Spleen (tissue), 11 donors: ENCODE measurements at regions not wholly inside any gene's neighbourhood (a gene's known extent, or its start where the extent isn't known, plus 50 kb on each side); places are given as distances from the start of the nearest gene placed in this dataset.

ENCODE experiments used
- DNase-seq: peaks from one replicate; pipeline ENCODE4 v3.0.0-alpha.2; 2020
- H3K27ac ChIP-seq, 8 donors: fragments of 200-600 bp; sonication (generic) in 7 of 8; 1 replicate in 4 of 8; 2 replicates in 4 of 8; pipeline versions ENCODE4 v1.5.0 to v1.8.0; 2016 to 2021; ENCODE audit warnings: inconsistent platforms in 4 of 8, mild to moderate bottlenecking in 4 of 8, moderate library complexity in 1 of 8
- H3K27me3 ChIP-seq, 7 donors: fragments of 200-600 bp; sonication (generic) in 6 of 7; replicated peaks in 1 of 7; 1 replicate in 4 of 7; 2 replicates in 3 of 7; pipeline versions ENCODE4 v1.5.0 to v1.8.0; 2016 to 2021; ENCODE audit warnings: inconsistent platforms in 3 of 7, mild to moderate bottlenecking in 1 of 7
- H3K36me3 ChIP-seq, 6 donors: fragments of 200-600 bp; sonication (generic) in 5 of 6; 1 replicate in 4 of 6; 2 replicates in 2 of 6; pipeline versions ENCODE4 v1.5.0 to v1.8.0; 2016 to 2021; ENCODE audit warnings: inconsistent platforms in 2 of 6
- H3K4me1 ChIP-seq, 6 donors: fragments of 200-600 bp; sonication (generic) in 5 of 6; 1 replicate in 3 of 6; 2 replicates in 3 of 6; pipeline versions ENCODE4 v1.5.0 to v1.8.0; 2016 to 2021; ENCODE audit warnings: inconsistent platforms in 3 of 6
- H3K4me3 ChIP-seq, 8 donors: fragments of 200-600 bp; sonication (generic) in 7 of 8; 1 replicate in 4 of 8; 2 replicates in 4 of 8; pipeline versions ENCODE4 v1.5.0 to v1.8.0; 2016 to 2021; ENCODE audit warnings: inconsistent platforms in 4 of 8, mild to moderate bottlenecking in 4 of 8, moderate library complexity in 2 of 8
- H3K9me3 ChIP-seq, 8 donors: fragments of 200-600 bp; sonication (generic) in 7 of 8; 1 replicate in 4 of 8; 2 replicates in 4 of 8; pipeline versions ENCODE4 v1.5.0 to v1.8.0; 2016 to 2021; ENCODE audit warnings: inconsistent platforms in 4 of 8
- POLR2A ChIP-seq, 3 donors: fragments of 450-650 bp; IDR thresholded peaks; one replicate each; pipeline ENCODE4 v1.5.1; 2017; ENCODE audit warnings: antibody characterized with exemption in 3 of 3, mild to moderate bottlenecking in 1 of 3
- POLR2AphosphoS5 ChIP-seq, 3 donors: sonication (generic); formaldehyde crosslinking; IDR thresholded peaks; one replicate each; pipeline ENCODE4 v1.5.1; 2017; ENCODE audit warnings: antibody characterized with exemption in 3 of 3
- WGBS, 5 donors: extraction: QIAGEN DNeasy Blood & Tissue Kit in 3 of 5; methylation state at CpG; one replicate each; pipeline versions ENCODE4 v1.1.5 to v1.1.7; 2013 to 2018; 5-methylcytosine and 5-hydroxymethylcytosine counted together
- intact Hi-C: fragments of 100-400 bp; cut with DNase I; formaldehyde crosslinking; loops from one replicate; pipeline ENCODE4 v1.15.0; 2023; ENCODE audit warnings: low total_unique reads
- TF ChIP-seq, protein P1 (sequence below), 11 experiments: fragments of 200-600 bp in 7 of 11; fragments of 450-650 bp in 4 of 11; sonication (generic) in 4 of 11; IDR thresholded peaks in 8 of 11; conservative IDR thresholded peaks in 3 of 11; 1 replicate in 7 of 11; 2 replicates in 4 of 11; pipeline versions ENCODE4 v1.4.0 to v1.8.0; 2016 to 2021; ENCODE audit warnings: antibody characterized with exemption in 11 of 11, inconsistent platforms in 4 of 11, mild to moderate bottlenecking in 1 of 11
- donor health status: healthy with polysubstance abuse.
- donor health status: DM: no; HTN: no; CAD: no; lungs with moderate emphysema.
- donor health status: DM: no; HTN: no; CAD: no.
- donor health status: Bipolar disorder and iron deficiency.
- donor health status: healthy.
- donor health status: DM: no; HTN: no; CAD: no.
- donor health status: DM: yes; HTN: yes; CAD: no.

- Histone ChIP-seq H3K4me1 (peaks cover 0 to 21% (median 0%) of the 10 kb centered on the region in 6 donors), H3K9me3 (no peaks in the 10 kb centered on the region), H3K27ac (no peak overlapping the region), H3K36me3 (no peaks in the 10 kb centered on the region), H3K4me3 (no peak overlapping the region), H3K27me3 (no peaks in the 10 kb centered on the region)
- WGBS, 5 donors, result 42 to 71% (median 58%) methylated on average over 2 of the region's 2 CpGs
- DNase-seq, result no peak
- TF ChIP-seq POLR2AphosphoS5 (IDR thresholded peaks at IDR 0.05) (no peak), POLR2A (IDR thresholded peaks at IDR 0.05) (no peak)
- intact Hi-C loops, result no loop called here
These were observed 139.7 kb downstream of the CD47 start for GRCh38 chr3:107951126-107951525.

GRCh38 chr3:107950417-107950816, 140.4 kb downstream of the CD47 start:
- TF ChIP-seq POLR2A (IDR thresholded peaks at IDR 0.05), result no peak
- TF ChIP-seq, protein P1, sequence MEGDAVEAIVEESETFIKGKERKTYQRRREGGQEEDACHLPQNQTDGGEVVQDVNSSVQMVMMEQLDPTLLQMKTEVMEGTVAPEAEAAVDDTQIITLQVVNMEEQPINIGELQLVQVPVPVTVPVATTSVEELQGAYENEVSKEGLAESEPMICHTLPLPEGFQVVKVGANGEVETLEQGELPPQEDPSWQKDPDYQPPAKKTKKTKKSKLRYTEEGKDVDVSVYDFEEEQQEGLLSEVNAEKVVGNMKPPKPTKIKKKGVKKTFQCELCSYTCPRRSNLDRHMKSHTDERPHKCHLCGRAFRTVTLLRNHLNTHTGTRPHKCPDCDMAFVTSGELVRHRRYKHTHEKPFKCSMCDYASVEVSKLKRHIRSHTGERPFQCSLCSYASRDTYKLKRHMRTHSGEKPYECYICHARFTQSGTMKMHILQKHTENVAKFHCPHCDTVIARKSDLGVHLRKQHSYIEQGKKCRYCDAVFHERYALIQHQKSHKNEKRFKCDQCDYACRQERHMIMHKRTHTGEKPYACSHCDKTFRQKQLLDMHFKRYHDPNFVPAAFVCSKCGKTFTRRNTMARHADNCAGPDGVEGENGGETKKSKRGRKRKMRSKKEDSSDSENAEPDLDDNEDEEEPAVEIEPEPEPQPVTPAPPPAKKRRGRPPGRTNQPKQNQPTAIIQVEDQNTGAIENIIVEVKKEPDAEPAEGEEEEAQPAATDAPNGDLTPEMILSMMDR (IDR thresholded peaks at IDR 0.05 in 8 of 11, conservative IDR thresholded peaks at IDR 0.05 in 3 of 11), result no peak
- Histone ChIP-seq H3K9me3 (no peaks in the 10 kb centered on the region), H3K27ac (no peak overlapping the region), H3K27me3 (no peaks in the 10 kb centered on the region), H3K4me1 (peaks cover 0 to 21% (median 0%) of the 10 kb centered on the region in 6 donors), H3K4me3 (no peak overlapping the region), H3K36me3 (no peaks in the 10 kb centered on the region)
- WGBS, 5 donors, result 90 to 98% (median 93%) methylated on average over 2 of the region's 2 CpGs
- no peak for DNase-seq
- intact Hi-C loops, result no loop called here

DNA sequence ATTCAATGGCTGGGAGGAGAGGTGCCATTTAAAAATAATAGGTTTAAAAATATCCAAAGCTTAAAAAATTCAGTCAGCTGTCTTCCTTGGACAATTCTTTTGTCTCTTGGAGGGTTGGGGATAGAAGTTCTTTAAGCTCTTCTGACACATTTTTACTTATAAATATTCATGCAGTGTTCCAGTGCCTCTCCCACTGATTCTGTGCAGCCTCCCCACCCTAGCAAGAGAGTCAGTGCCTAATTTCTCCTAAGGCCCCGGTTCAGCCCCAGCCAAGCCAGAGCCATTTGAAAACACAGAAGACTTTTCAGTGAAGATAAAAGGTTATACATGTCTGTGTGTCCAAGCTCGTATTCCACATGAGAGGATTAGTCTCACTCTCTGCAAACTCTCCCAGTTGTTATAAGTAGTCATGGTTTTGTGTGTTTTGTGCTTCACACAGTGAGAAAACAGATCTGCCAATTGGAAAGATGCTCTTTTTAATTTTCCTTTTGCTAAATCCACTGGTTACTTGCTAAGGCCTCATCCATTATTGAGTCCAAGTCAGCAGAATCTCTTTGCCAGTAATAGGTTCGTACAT, 141.3 kb downstream of the CD47 start:
- H3K4me1 ChIP-seq, result peaks cover 0 to 16% (median 0%) of the 10 kb centered on the region in 6 donors
- 91 to 98% (median 94%) methylated on average over 3 of the region's 3 CpGs for WGBS, 5 donors
- H3K36me3 ChIP-seq, result no peaks in the 10 kb centered on the region
- no peak overlapping the region for H3K27ac ChIP-seq
- intact Hi-C loops, result no loop called here
- no peak overlapping the region for H3K4me3 ChIP-seq
- H3K9me3 ChIP-seq, result no peaks in the 10 kb centered on the region
- H3K27me3 ChIP-seq, result no peaks in the 10 kb centered on the region
- no peak for DNase-seq
- TF ChIP-seq, protein P1 (IDR thresholded peaks at IDR 0.05 in 8 of 11, conservative IDR thresholded peaks at IDR 0.05 in 3 of 11), result no peak
- TF ChIP-seq POLR2AphosphoS5 (IDR thresholded peaks at IDR 0.05) (no peak), POLR2A (IDR thresholded peaks at IDR 0.05) (no peak)

DNA sequence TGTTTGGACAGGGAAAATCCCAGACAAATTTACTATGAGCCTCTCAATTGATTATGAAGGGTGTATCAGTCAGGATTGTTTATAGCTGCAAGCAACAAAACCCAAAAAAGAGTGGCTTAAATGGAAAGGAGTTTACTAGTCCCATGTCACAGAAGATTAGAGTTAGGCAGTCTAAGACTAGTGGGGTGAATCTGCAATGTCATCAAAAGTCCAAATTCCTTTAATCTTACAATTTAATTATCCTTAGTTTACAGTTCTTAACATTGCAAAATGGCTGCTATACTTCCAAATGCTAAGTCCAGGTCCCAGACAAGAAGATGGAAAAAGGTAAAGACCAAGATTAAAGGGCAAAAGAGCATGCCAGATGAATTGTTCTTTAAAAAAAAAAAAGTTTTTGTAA, 143.6 kb downstream of the CD47 start:
- no peaks in the 10 kb centered on the region for H3K36me3 ChIP-seq
- no peaks in the 10 kb centered on the region for H3K27me3 ChIP-seq
- no peak for TF ChIP-seq POLR2A (IDR thresholded peaks at IDR 0.05)
- TF ChIP-seq, protein P1 (IDR thresholded peaks at IDR 0.05 in 8 of 11, conservative IDR thresholded peaks at IDR 0.05 in 3 of 11), result no peak
- intact Hi-C loops, result no loop called here
- no peaks in the 10 kb centered on the region for H3K4me1 ChIP-seq
- no peak overlapping the region for H3K4me3 ChIP-seq
- no peaks in the 10 kb centered on the region for H3K9me3 ChIP-seq
- H3K27ac ChIP-seq, result no peak overlapping the region
- no peak for DNase-seq

DNA sequence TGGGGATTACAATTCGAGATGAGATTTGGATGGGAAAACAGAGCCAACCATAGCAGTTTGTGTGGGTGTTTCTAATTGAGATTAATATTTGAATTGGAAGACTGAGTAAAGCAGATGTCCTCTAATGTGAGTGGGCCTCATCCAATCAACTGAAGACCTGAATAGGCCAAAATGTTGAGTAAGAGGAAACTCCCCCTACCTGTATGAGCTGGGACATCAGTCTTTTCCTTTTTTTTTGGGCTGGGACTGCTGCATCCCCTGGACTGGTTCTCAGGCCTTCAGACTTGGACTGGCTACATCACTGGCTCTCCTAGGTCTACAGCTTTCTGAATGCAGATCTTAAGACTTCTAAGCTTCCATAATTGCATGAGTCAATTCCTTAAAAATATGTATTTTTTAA, 144.1 kb downstream of the CD47 start:
- TF ChIP-seq POLR2AphosphoS5 (IDR thresholded peaks at IDR 0.05), result no peak
- TF ChIP-seq, protein P1 (IDR thresholded peaks at IDR 0.05 in 8 of 11, conservative IDR thresholded peaks at IDR 0.05 in 3 of 11), result no peak
- TF ChIP-seq POLR2A (IDR thresholded peaks at IDR 0.05), result no peak
- no peaks in the 10 kb centered on the region for H3K9me3 ChIP-seq
- DNase-seq, result no peak
- no peaks in the 10 kb centered on the region for H3K36me3 ChIP-seq
- no peak overlapping the region for H3K27ac ChIP-seq
- no peak overlapping the region for H3K4me3 ChIP-seq
- H3K4me1 ChIP-seq, result no peaks in the 10 kb centered on the region
- intact Hi-C loops, result no loop called here
- H3K27me3 ChIP-seq, result no peaks in the 10 kb centered on the region
- 86 to 100% (median 87%) methylated on average over 1 of the region's 1 CpG for WGBS, 5 donors
